ENCODE measurements at regions not wholly inside any gene's neighbourhood (a gene's known extent, or its start where the extent isn't known, plus 50 kb on each side); places are given as distances from the start of the nearest gene placed in this dataset.
"Not testable (repeated sequence)": the region's sequence is repeated elsewhere in the genome, so short reads cannot be mapped to it uniquely, and the experiment has no call there.

- CTCF ChIA-PET, result no interaction called here
- TF ChIP-seq CTBP1 (IDR thresholded peaks at IDR 0.05; ENCODE audit: borderline replicate concordance) (no peak), TARDBP (IDR thresholded peaks at IDR 0.05) (no peak), FOXM1 (IDR thresholded peaks at IDR 0.05; ENCODE audit: borderline replicate concordance) (no peak), FOXK2 (IDR thresholded peaks at IDR 0.05) (no peak), NFRKB (IDR thresholded peaks at IDR 0.05) (no peak), ELF4 (IDR thresholded peaks at IDR 0.05) (no peak), HDGF (IDR thresholded peaks at IDR 0.05; ENCODE audit: borderline replicate concordance) (no peak), BHLHE40 (IDR thresholded peaks at IDR 0.05; ENCODE audit: borderline replicate concordance) (no peak), SUZ12 (IDR thresholded peaks at IDR 0.05) (no peak), LEF1 (IDR thresholded peaks at IDR 0.05; ENCODE audit: borderline replicate concordance) (no peak), FOXA1 (IDR thresholded peaks at IDR 0.05) (no peak), ZNF384 (IDR thresholded peaks at IDR 0.05) (no peak), ARNT (IDR thresholded peaks at IDR 0.05) (no peak), L3MBTL2 (conservative IDR thresholded peaks at IDR 0.05) (no peak), SP1 (IDR thresholded peaks at IDR 0.05) (no peak)
- POLR2A ChIA-PET, result no interaction called here
- no peak for DNase-seq (ENCODE audit: extremely low spot score)
Observed at GRCh38 chr2:196515608-196516007, 123.9 kb upstream of the CCDC150 start.

- ChIA-PET CTCF (no interaction called here), POLR2A (no interaction called here)
- TF ChIP-seq NFRKB (IDR thresholded peaks at IDR 0.05), result no peak
- no peak for TF ChIP-seq HDGF (IDR thresholded peaks at IDR 0.05; ENCODE audit: borderline replicate concordance)
- no peak for TF ChIP-seq FOXK2 (IDR thresholded peaks at IDR 0.05)
- no peak for TF ChIP-seq L3MBTL2 (conservative IDR thresholded peaks at IDR 0.05)
- no peak for TF ChIP-seq SUZ12 (IDR thresholded peaks at IDR 0.05)
- TF ChIP-seq FOXA1 (IDR thresholded peaks at IDR 0.05), result no peak
- TF ChIP-seq ELF4 (IDR thresholded peaks at IDR 0.05), result no peak
- no peak for TF ChIP-seq SP1 (IDR thresholded peaks at IDR 0.05)
- no peak for TF ChIP-seq ARNT (IDR thresholded peaks at IDR 0.05)
- no peak for TF ChIP-seq TARDBP (IDR thresholded peaks at IDR 0.05)
- TF ChIP-seq ZNF384 (IDR thresholded peaks at IDR 0.05), result no peak
- no peak for DNase-seq (ENCODE audit: extremely low spot score)
Observed at GRCh38 chr2:196516564-196516963, 123.0 kb upstream of the CCDC150 start.

GRCh38 chr2:196520605-196521004 is 118.9 kb upstream of the CCDC150 start:
- CTCF ChIA-PET, result no interaction called here
- no peak for DNase-seq (ENCODE audit: extremely low spot score)

GRCh38 chr2:196526981-196527725 is 112.4 kb upstream of the CCDC150 start:
- CTCF ChIA-PET; DNase-seq (ENCODE audit: extremely low spot score); POLR2A ChIA-PET: not testable (repeated sequence)

More at GRCh38 chr2:196520605-196521004, 118.9 kb upstream of the CCDC150 start:
- POLR2A ChIA-PET, result no interaction called here
- peak; percentile 82 for TF ChIP-seq PKNOX1 (IDR thresholded peaks at IDR 0.05)
- peak; percentile 91 for TF ChIP-seq ARNT (IDR thresholded peaks at IDR 0.05)
- no peak for TF ChIP-seq NFRKB (IDR thresholded peaks at IDR 0.05)
- TF ChIP-seq TARDBP (IDR thresholded peaks at IDR 0.05), result no peak
- no peak for TF ChIP-seq ZNF384 (IDR thresholded peaks at IDR 0.05)
- no peak for TF ChIP-seq FOXM1 (IDR thresholded peaks at IDR 0.05; ENCODE audit: borderline replicate concordance)
- TF ChIP-seq L3MBTL2 (conservative IDR thresholded peaks at IDR 0.05), result no peak
- no peak for TF ChIP-seq FOXA1 (IDR thresholded peaks at IDR 0.05)
- TF ChIP-seq SUZ12 (IDR thresholded peaks at IDR 0.05), result no peak
- TF ChIP-seq LEF1 (IDR thresholded peaks at IDR 0.05; ENCODE audit: borderline replicate concordance), result no peak
- no peak for TF ChIP-seq HDGF (IDR thresholded peaks at IDR 0.05; ENCODE audit: borderline replicate concordance)
- no peak for TF ChIP-seq FOXK2 (IDR thresholded peaks at IDR 0.05)
- no peak for TF ChIP-seq SP1 (IDR thresholded peaks at IDR 0.05)
- no peak for TF ChIP-seq BHLHE40 (IDR thresholded peaks at IDR 0.05; ENCODE audit: borderline replicate concordance)

- POLR2A ChIA-PET, result no interaction called here
Observed at GRCh38 chr2:196528486-196529223, 110.9 kb upstream of the CCDC150 start.

GRCh38 chr2:196530910-196531309 is 108.6 kb upstream of the CCDC150 start:
- CTCF ChIA-PET, result no interaction called here
- no peak for DNase-seq (ENCODE audit: extremely low spot score)
- POLR2A ChIA-PET, result no interaction called here
- TF ChIP-seq FOXK2 (IDR thresholded peaks at IDR 0.05) (no peak), HDGF (IDR thresholded peaks at IDR 0.05; ENCODE audit: borderline replicate concordance) (no peak), FOXA1 (IDR thresholded peaks at IDR 0.05) (no peak), TARDBP (IDR thresholded peaks at IDR 0.05) (no peak), ARNT (IDR thresholded peaks at IDR 0.05) (no peak)

More at GRCh38 chr2:196528486-196529223, 110.9 kb upstream of the CCDC150 start:
- DNase-seq (ENCODE audit: extremely low spot score), result no peak
- CTCF ChIA-PET, result no interaction called here
- TF ChIP-seq SUZ12 (IDR thresholded peaks at IDR 0.05) (no peak), SP1 (IDR thresholded peaks at IDR 0.05) (no peak)

GRCh38 chr2:196533772-196534397 is 105.6 kb upstream of the CCDC150 start:
- POLR2A ChIA-PET, result no interaction called here
- no peak for TF ChIP-seq FOXM1 (IDR thresholded peaks at IDR 0.05; ENCODE audit: borderline replicate concordance)
- no peak for TF ChIP-seq SP1 (IDR thresholded peaks at IDR 0.05)
- no peak for TF ChIP-seq NFRKB (IDR thresholded peaks at IDR 0.05)
- TF ChIP-seq ARNT (IDR thresholded peaks at IDR 0.05), result no peak
- TF ChIP-seq PKNOX1 (IDR thresholded peaks at IDR 0.05), result no peak
- no peak for TF ChIP-seq ELF4 (IDR thresholded peaks at IDR 0.05)
- no peak for TF ChIP-seq ZNF384 (IDR thresholded peaks at IDR 0.05)
- no peak for TF ChIP-seq TARDBP (IDR thresholded peaks at IDR 0.05)
- no peak for TF ChIP-seq HDGF (IDR thresholded peaks at IDR 0.05; ENCODE audit: borderline replicate concordance)
- no peak for TF ChIP-seq L3MBTL2 (conservative IDR thresholded peaks at IDR 0.05)
- TF ChIP-seq FOXA1 (IDR thresholded peaks at IDR 0.05), result no peak
- no peak for TF ChIP-seq BHLHE40 (IDR thresholded peaks at IDR 0.05; ENCODE audit: borderline replicate concordance)
- no peak for TF ChIP-seq FOXK2 (IDR thresholded peaks at IDR 0.05)
- no peak for TF ChIP-seq LEF1 (IDR thresholded peaks at IDR 0.05; ENCODE audit: borderline replicate concordance)
- no peak for TF ChIP-seq CTBP1 (IDR thresholded peaks at IDR 0.05; ENCODE audit: borderline replicate concordance)
- no peak for TF ChIP-seq SUZ12 (IDR thresholded peaks at IDR 0.05)

More at GRCh38 chr2:196533772-196534397, 105.6 kb upstream of the CCDC150 start:
- DNase-seq (ENCODE audit: extremely low spot score), result no peak
- CTCF ChIA-PET, result no interaction called here

Measured in HEK293T (cell line).